HG03064 (cell line): ENCODE measurements at regions not wholly inside any gene's neighbourhood (a gene's known extent, or its start where the extent isn't known, plus 50 kb on each side); places are given as distances from the start of the nearest gene placed in this dataset.

Experiments
- ATAC-seq: cut with Tn5 transposase; IDR thresholded peaks from one replicate; pipeline ENCODE4 v1.9.1; 2021; ENCODE audit warnings: low read depth; ENCODE audit not compliant: unreplicated experiment

GRCh38 chr6:79330704-79331103 is 96.2 kb upstream of the HMGN3 start:
- no peak for ATAC-seq

DNA sequence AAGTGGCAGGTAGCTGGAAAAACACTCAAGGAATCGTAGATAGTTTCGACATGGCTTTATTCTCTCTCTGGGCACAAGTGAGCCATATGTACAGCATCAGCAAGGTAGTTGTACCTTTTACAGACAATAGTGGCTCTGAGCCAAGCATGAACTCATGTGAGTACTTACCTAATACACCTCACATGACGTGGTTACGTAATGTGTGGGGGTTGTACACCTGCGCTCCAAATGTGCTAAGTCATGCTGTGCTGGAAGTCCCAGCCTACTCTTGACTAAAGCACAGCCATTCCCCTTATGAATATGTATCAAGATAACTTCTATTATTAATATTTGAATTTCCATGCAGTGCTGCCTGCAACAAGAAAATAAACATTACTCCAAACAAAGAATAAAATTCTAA is 78.8 kb upstream of the HMGN3 start:
- ATAC-seq, result no peak

GRCh38 chr6:79307321-79308036 is 73.0 kb upstream of the HMGN3 start:
- no peak for ATAC-seq

DNA sequence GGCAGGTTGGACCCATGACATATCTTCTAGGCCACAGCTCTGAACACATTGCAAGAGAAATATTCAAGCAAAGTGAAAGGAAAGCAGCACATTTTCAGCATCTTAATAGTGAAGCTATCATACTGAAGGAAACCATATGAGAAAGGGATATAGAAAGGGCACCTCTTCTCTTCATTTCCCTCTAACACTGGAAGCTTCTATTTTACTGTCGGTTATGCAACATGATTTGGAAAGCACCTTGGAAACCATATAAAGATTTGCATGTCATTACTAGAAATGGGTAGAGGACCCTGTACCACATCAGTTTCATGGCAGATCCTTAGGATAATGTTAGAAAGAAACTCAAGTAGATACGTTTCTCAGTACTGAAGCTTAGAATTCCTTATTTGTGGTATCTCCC is 70.5 kb upstream of the HMGN3 start:
- no peak for ATAC-seq

GRCh38 chr6:79302341-79302740 is 67.9 kb upstream of the HMGN3 start:
- ATAC-seq, result no peak

DNA sequence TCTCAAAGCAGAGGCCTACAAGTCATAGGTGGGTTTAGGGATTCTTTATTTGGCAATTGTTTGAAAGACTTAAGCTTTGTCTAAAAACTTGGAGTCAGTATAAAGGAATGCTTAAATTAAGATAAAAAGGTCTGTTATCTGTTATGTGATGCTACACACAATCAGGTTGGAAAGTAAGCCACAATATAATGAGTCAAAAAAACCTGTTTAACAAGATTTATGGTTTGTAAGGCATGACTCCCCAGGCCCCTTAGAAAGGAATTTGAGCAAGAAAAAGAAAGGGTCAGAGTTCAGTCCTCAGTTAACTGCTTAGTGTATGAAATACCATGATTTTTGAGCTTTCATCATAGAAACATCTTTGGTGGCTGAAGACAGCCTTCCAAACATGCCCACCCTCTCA is 66.8 kb upstream of the HMGN3 start:
- ATAC-seq, result no peak

DNA sequence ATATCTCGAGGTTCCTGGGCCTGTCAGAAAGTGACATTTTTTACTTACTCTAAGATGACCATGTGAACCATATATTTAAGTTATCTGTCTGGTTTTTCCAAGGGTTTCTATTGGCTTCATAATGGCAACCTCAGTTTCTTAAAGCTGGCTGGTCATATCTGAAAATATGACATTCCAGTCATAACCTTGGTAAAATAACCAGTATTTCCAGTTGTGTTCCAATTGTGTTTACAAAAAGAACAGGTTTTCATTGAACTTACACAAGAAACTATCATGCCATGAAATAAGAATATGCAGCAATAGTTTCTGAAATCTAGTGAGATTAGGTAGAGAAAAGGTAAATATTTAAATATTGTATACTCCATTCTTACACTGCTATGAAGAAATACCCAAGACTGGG is 61.7 kb upstream of the HMGN3 start:
- no peak for ATAC-seq
